SU-DHL-6 (cell line): ENCODE measurements at regions not wholly inside any gene's neighbourhood (a gene's known extent, or its start where the extent isn't known, plus 50 kb on each side); places are given as distances from the start of the nearest gene placed in this dataset.

Experiments used
- H2AFZ ChIP-seq: fragments of 200-600 bp; sonication (generic); 2 replicates; pipeline ENCODE4 v1.6.1; 2014; ENCODE audit warnings: low read depth, mild to moderate bottlenecking, moderate library complexity, mixed read lengths, antibody characterized with exemption, low read length; ENCODE audit not compliant: severe bottlenecking
- H3F3A ChIP-seq: fragments of 200-600 bp; shearing (Covaris generic); 2 replicates; pipeline ENCODE4 v1.6.0; 2016; ENCODE audit warnings: antibody characterized with exemption, mild to moderate bottlenecking; ENCODE audit not compliant: insufficient read depth
- H3K27ac ChIP-seq: fragments of 200-600 bp; sonication (generic); 2 replicates; pipeline ENCODE4 v1.5.1; 2016; ENCODE audit warnings: low read depth, mild to moderate bottlenecking, low read length, moderate library complexity, mixed read lengths
- H3K27me3 ChIP-seq: fragments of 200-600 bp; sonication (generic), shearing (Covaris generic); 2 replicates; pipeline ENCODE4 v1.6.0; 2014; ENCODE audit warnings: mild to moderate bottlenecking, low read length
- H3K36me3 ChIP-seq: fragments of 200-600 bp; sonication (generic); 2 replicates; pipeline ENCODE4 v1.6.1; 2014; ENCODE audit warnings: mild to moderate bottlenecking, low read length, mixed read lengths
- H3K4me2 ChIP-seq: fragments of 300-600, 200-600 bp; shearing (Covaris generic), sonication (generic); 2 replicates; pipeline ENCODE4 v1.6.0; 2014; ENCODE audit warnings: low read length, low read depth, mild to moderate bottlenecking; ENCODE audit not compliant: poor library complexity, severe bottlenecking
- H3K4me3 ChIP-seq: fragments of 200-600 bp; sonication (generic); 2 replicates; pipeline ENCODE4 v1.5.1; 2014; ENCODE audit warnings: antibody characterized with exemption, low read length, mild to moderate bottlenecking, mixed read lengths; ENCODE audit not compliant: insufficient read depth, poor library complexity, severe bottlenecking
- H3K79me2 ChIP-seq: fragments of 200-600 bp; sonication (generic); 2 replicates; pipeline ENCODE4 v1.6.1; 2014; ENCODE audit warnings: mild to moderate bottlenecking, low read length, moderate library complexity; ENCODE audit not compliant: insufficient read depth
- H3K9ac ChIP-seq: fragments of 200-600 bp; sonication (generic); 2 replicates; pipeline ENCODE4 v1.7.0; 2014; ENCODE audit warnings: mild to moderate bottlenecking, low read length
- H3K9me2 ChIP-seq: fragments of 200-600 bp; sonication (generic); replicated peaks from 2 replicates; pipeline ENCODE4 v1.6.1; 2014; ENCODE audit warnings: low read length; ENCODE audit not compliant: insufficient read depth
- H3K9me3 ChIP-seq: fragments of 200-600 bp; sonication (generic); 2 replicates; pipeline ENCODE4 v1.6.1; 2014; ENCODE audit warnings: low read length, mixed read lengths; ENCODE audit not compliant: insufficient read depth
- H4K20me1 ChIP-seq: fragments of 200-600 bp; sonication (generic); 2 replicates; pipeline ENCODE4 v1.6.1; 2014; ENCODE audit warnings: low read depth, mild to moderate bottlenecking, antibody characterized with exemption, low read length, moderate library complexity, mixed read lengths
- CTCF ChIP-seq: fragments of 200-600 bp; sonication (generic); IDR thresholded peaks from one replicate; pipeline ENCODE4 v1.5.1; 2017; ENCODE audit warnings: antibody characterized with exemption, mild to moderate bottlenecking, low read length, moderate library complexity; ENCODE audit not compliant: insufficient read depth, poor library complexity, severe bottlenecking
- EZH2phosphoT487 ChIP-seq: fragments of 200-600 bp; sonication (generic), shearing (Covaris generic); conservative IDR thresholded peaks from 2 replicates; pipeline ENCODE4 v1.6.1; 2018; ENCODE audit warnings: mild to moderate bottlenecking, antibody characterized with exemption, low read length, moderate library complexity, mixed read lengths

GRCh38 chr16:86786338-86786737 is 208.0 kb downstream of the FOXL1 start:
- no peaks in the 10 kb centered on the region for H3K36me3 ChIP-seq
- H3K27me3 ChIP-seq: no peaks in the 10 kb centered on the region
- no peak overlapping the region for H2AFZ ChIP-seq
- no peaks in the 10 kb centered on the region for H3F3A ChIP-seq
- no peaks in the 10 kb centered on the region for H3K9me3 ChIP-seq
- H3K79me2 ChIP-seq: no peaks in the 10 kb centered on the region
- H3K9me2 ChIP-seq: no peaks in the 10 kb centered on the region
- no peak overlapping the region for H3K9ac ChIP-seq
- no peak overlapping the region for H3K4me2 ChIP-seq
- no peak overlapping the region for H3K27ac ChIP-seq
- no peaks in the 10 kb centered on the region for H4K20me1 ChIP-seq
- no peak for TF ChIP-seq EZH2phosphoT487
- H3K4me3 ChIP-seq: no peak overlapping the region

- no peaks in the 10 kb centered on the region for H3K27me3 ChIP-seq
- H3K36me3 ChIP-seq: no peaks in the 10 kb centered on the region
- H3K79me2 ChIP-seq: no peaks in the 10 kb centered on the region
- TF ChIP-seq EZH2phosphoT487: no peak
- no peak for TF ChIP-seq CTCF
- no peak overlapping the region for H3K4me2 ChIP-seq
- no peak overlapping the region for H3K9ac ChIP-seq
- H4K20me1 ChIP-seq: no peaks in the 10 kb centered on the region
- H3F3A ChIP-seq: no peaks in the 10 kb centered on the region
- H3K9me2 ChIP-seq: no peaks in the 10 kb centered on the region
- no peaks in the 10 kb centered on the region for H3K9me3 ChIP-seq
- H3K27ac ChIP-seq: no peak overlapping the region
- no peak overlapping the region for H2AFZ ChIP-seq
- no peak overlapping the region for H3K4me3 ChIP-seq
Measured at GRCh38 chr16:86786994-86787393, 208.6 kb downstream of the FOXL1 start.

DNA sequence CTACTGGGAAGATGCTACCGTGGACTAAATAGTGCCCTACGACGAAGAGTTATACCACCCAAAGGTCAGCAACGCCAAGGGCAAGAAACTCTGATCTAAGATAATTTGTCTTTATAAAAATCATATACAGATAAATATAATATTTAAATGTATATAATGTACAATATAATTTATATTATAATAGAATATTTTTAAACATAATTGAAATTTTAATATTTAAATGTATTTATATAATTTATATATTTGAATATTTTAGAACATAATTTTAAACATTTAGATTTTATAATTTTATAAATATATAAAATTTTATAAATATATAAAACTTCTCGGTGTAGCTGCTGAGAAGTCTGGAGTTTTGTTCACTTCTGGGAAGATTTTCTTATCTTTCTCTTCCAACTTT is 209.2 kb downstream of the FOXL1 start:
- Histone ChIP-seq H3K4me3 (no peak overlapping the region), H3F3A (no peaks in the 10 kb centered on the region), H3K27ac (no peak overlapping the region), H3K36me3 (no peaks in the 10 kb centered on the region), H4K20me1 (no peaks in the 10 kb centered on the region), H3K4me2 (no peak overlapping the region), H3K9me3 (no peaks in the 10 kb centered on the region), H3K9ac (no peak overlapping the region), H3K27me3 (no peaks in the 10 kb centered on the region), H2AFZ (no peak overlapping the region), H3K9me2 (no peaks in the 10 kb centered on the region), H3K79me2 (no peaks in the 10 kb centered on the region)
- no peak for TF ChIP-seq CTCF
- no peak for TF ChIP-seq EZH2phosphoT487

GRCh38 chr16:86789621-86790051 is 211.3 kb downstream of the FOXL1 start:
- Histone ChIP-seq H3K9me3 (no peaks in the 10 kb centered on the region), H3K79me2 (no peaks in the 10 kb centered on the region), H3K27ac (no peak overlapping the region), H3K27me3 (no peaks in the 10 kb centered on the region), H4K20me1 (no peaks in the 10 kb centered on the region), H3K4me3 (no peak overlapping the region), H3K4me2 (no peak overlapping the region), H3F3A (no peaks in the 10 kb centered on the region), H3K36me3 (no peaks in the 10 kb centered on the region), H3K9me2 (no peaks in the 10 kb centered on the region), H3K9ac (no peak overlapping the region), H2AFZ (no peak overlapping the region)
- TF ChIP-seq CTCF: no peak
- no peak for TF ChIP-seq EZH2phosphoT487
